ENCODE measurements at regions not wholly inside any gene's neighbourhood (a gene's known extent, or its start where the extent isn't known, plus 50 kb on each side); places are given as distances from the start of the nearest gene placed in this dataset.
"Not testable (repeated sequence)": the region's sequence is repeated elsewhere in the genome, so short reads cannot be mapped to it uniquely, and the experiment has no call there.

- no peak overlapping the region for H3K27ac ChIP-seq
- H3K4me1 ChIP-seq, result peaks cover 0 to 27% (median 16%) of the 10 kb centered on the region in 3 donors
- TF ChIP-seq POLR2A (IDR thresholded peaks at IDR 0.05) (no peak), CTCF (IDR thresholded peaks at IDR 0.05) (no peak)
- peaks cover 0 to 79% (median 0%) of the 10 kb centered on the region in 4 donors for H3K27me3 ChIP-seq
- DNase-seq, result no peak
- no peaks in the 10 kb centered on the region for H3K9me3 ChIP-seq
- H3K4me3 ChIP-seq, result peak overlapping the region in 1 of 4 donors; percentile 6
- H3K36me3 ChIP-seq, result no peaks in the 10 kb centered on the region
- intact Hi-C loops (cut with DNase I), result no loop called here
- 34 to 40% methylated on average over 10 of the region's 10 CpGs for WGBS, 2 donors
Measured at GRCh38 chr2:18047896-18048657, 169.6 kb downstream of the KCNS3 start.

GRCh38 chr2:18047213-18047611 is 168.7 kb downstream of the KCNS3 start:
- Histone ChIP-seq H3K36me3 (no peaks in the 10 kb centered on the region), H3K9me3 (no peaks in the 10 kb centered on the region), H3K27me3 (peaks cover 0 to 78% (median 0%) of the 10 kb centered on the region in 4 donors), H3K4me3 (no peak overlapping the region), H3K27ac (no peak overlapping the region), H3K4me1 (peaks cover 0 to 27% (median 16%) of the 10 kb centered on the region in 3 donors)
- TF ChIP-seq POLR2A (IDR thresholded peaks at IDR 0.05) (no peak), CTCF (IDR thresholded peaks at IDR 0.05) (no peak)
- WGBS, 2 donors, result 43 to 50% methylated on average over 4 of the region's 4 CpGs
- no peak for DNase-seq
- intact Hi-C loops (cut with DNase I), result no loop called here

GRCh38 chr2:18046558-18047212 is 168.2 kb downstream of the KCNS3 start:
- no peak overlapping the region for H3K27ac ChIP-seq
- intact Hi-C loops (cut with DNase I), result no loop called here
- no peak for TF ChIP-seq CTCF (IDR thresholded peaks at IDR 0.05)
- TF ChIP-seq POLR2A (IDR thresholded peaks at IDR 0.05), result no peak

GRCh38 chr2:18046017-18046416 is 167.6 kb downstream of the KCNS3 start:
- H3K9me3 ChIP-seq, result no peaks in the 10 kb centered on the region
- H3K36me3 ChIP-seq, result no peaks in the 10 kb centered on the region
- intact Hi-C loops (cut with DNase I), result no loop called here
- no peak for TF ChIP-seq CTCF (IDR thresholded peaks at IDR 0.05)
- TF ChIP-seq POLR2A (IDR thresholded peaks at IDR 0.05), result no peak
- DNase-seq, result no peak
- peaks cover 0 to 27% (median 16%) of the 10 kb centered on the region in 3 donors for H3K4me1 ChIP-seq
- peaks cover 0 to 76% (median 0%) of the 10 kb centered on the region in 4 donors for H3K27me3 ChIP-seq
- WGBS, 2 donors, result 83 to 86% methylated on average over 4 of the region's 4 CpGs
- H3K4me3 ChIP-seq, result no peak overlapping the region
- H3K27ac ChIP-seq, result no peak overlapping the region

More at GRCh38 chr2:18046558-18047212, 168.2 kb downstream of the KCNS3 start:
- peaks cover 0 to 27% (median 16%) of the 10 kb centered on the region in 3 donors for H3K4me1 ChIP-seq
- no peak for DNase-seq
- H3K36me3 ChIP-seq, result no peaks in the 10 kb centered on the region
- H3K27me3 ChIP-seq, result peaks cover 0 to 77% (median 0%) of the 10 kb centered on the region in 4 donors
- 50% methylated on average over 2 of the region's 3 CpGs; no CpG with 5 or more reads in 1 of the 2 donors for WGBS, 2 donors
- no peaks in the 10 kb centered on the region for H3K9me3 ChIP-seq
- H3K4me3 ChIP-seq, result no peak overlapping the region

- H3K27me3 ChIP-seq, result peaks cover 0 to 70% (median 0%) of the 10 kb centered on the region in 4 donors
- TF ChIP-seq POLR2A (IDR thresholded peaks at IDR 0.05) (no peak), CTCF (IDR thresholded peaks at IDR 0.05) (no peak)
- 53 to 77% methylated on average over 1 of the region's 1 CpG for WGBS, 2 donors
- H3K36me3 ChIP-seq, result no peaks in the 10 kb centered on the region
- intact Hi-C loops (cut with DNase I), result no loop called here
- no peak for DNase-seq
- H3K9me3 ChIP-seq, result no peaks in the 10 kb centered on the region
- H3K4me1 ChIP-seq, result peaks cover 0 to 27% (median 16%) of the 10 kb centered on the region in 3 donors
- H3K27ac ChIP-seq, result no peak overlapping the region
- no peak overlapping the region for H3K4me3 ChIP-seq
Measured at GRCh38 chr2:18045230-18045629, 166.8 kb downstream of the KCNS3 start.

- H3K4me1 ChIP-seq; H3K27me3 ChIP-seq; DNase-seq; intact Hi-C loops (cut with DNase I); H3K36me3 ChIP-seq; H3K27ac ChIP-seq; H3K4me3 ChIP-seq: not testable (repeated sequence)
- WGBS, 2 donors, result 82 to 88% methylated on average over 6 to 13 of the region's 16 CpGs
- peaks cover 0 to 15% (median 0%) of the 10 kb centered on the region in 3 donors for H3K9me3 ChIP-seq
Measured at GRCh38 chr2:18017381-18017780, 138.9 kb downstream of the KCNS3 start.

Measured in esophagus squamous epithelium (tissue), 5 donors.